HG02759 (cell line): ENCODE measurements at regions not wholly inside any gene's neighbourhood (a gene's known extent, or its start where the extent isn't known, plus 50 kb on each side); places are given as distances from the start of the nearest gene placed in this dataset.
"Not testable (repeated sequence)": the region's sequence is repeated elsewhere in the genome, so short reads cannot be mapped to it uniquely, and the experiment has no call there.

Source experiments
- ATAC-seq: cut with Tn5 transposase; IDR thresholded peaks from one replicate; pipeline ENCODE4 v1.9.1; 2021; ENCODE audit warnings: mild to moderate bottlenecking, moderate library complexity; ENCODE audit not compliant: unreplicated experiment

- ATAC-seq: no peak
Measured at GRCh38 chr5:135184646-135185045, 150.6 kb upstream of the PITX1 start.

GRCh38 chr5:135183464-135183863 is 149.4 kb upstream of the PITX1 start:
- ATAC-seq: no peak

GRCh38 chr5:135182675-135183074 is 148.6 kb upstream of the PITX1 start:
- ATAC-seq: no peak

- ATAC-seq: no peak
Measured at GRCh38 chr5:135181653-135182052, 147.6 kb upstream of the PITX1 start.

- ATAC-seq: no peak
Measured at GRCh38 chr5:135179308-135179980, 145.4 kb upstream of the PITX1 start.

- ATAC-seq: no peak
Measured at GRCh38 chr5:135178476-135179155, 144.6 kb upstream of the PITX1 start.

- no peak for ATAC-seq
Measured at GRCh38 chr5:135177591-135177990, 143.6 kb upstream of the PITX1 start.

- no peak for ATAC-seq
Measured at GRCh38 chr5:135176991-135177390, 143.0 kb upstream of the PITX1 start.

GRCh38 chr5:135174315-135175096 is 140.5 kb upstream of the PITX1 start:
- ATAC-seq: no peak

GRCh38 chr5:135173662-135174290 is 139.7 kb upstream of the PITX1 start:
- no peak for ATAC-seq

- ATAC-seq: no peak
Measured at GRCh38 chr5:135172718-135173117, 138.7 kb upstream of the PITX1 start.

- no peak for ATAC-seq
Measured at GRCh38 chr5:135171336-135171735, 137.3 kb upstream of the PITX1 start.

GRCh38 chr5:135170500-135170899 is 136.5 kb upstream of the PITX1 start:
- ATAC-seq: no peak

- no peak for ATAC-seq
Measured at GRCh38 chr5:135169753-135170152, 135.7 kb upstream of the PITX1 start.

- ATAC-seq: no peak
Measured at GRCh38 chr5:135167634-135168033, 133.6 kb upstream of the PITX1 start.

GRCh38 chr5:135164873-135165614 is 131.0 kb upstream of the PITX1 start:
- ATAC-seq: not testable (repeated sequence)

GRCh38 chr5:135163964-135164363 is 129.9 kb upstream of the PITX1 start:
- no peak for ATAC-seq

- no peak for ATAC-seq
Measured at GRCh38 chr5:135163391-135163790, 129.4 kb upstream of the PITX1 start.

GRCh38 chr5:135162661-135163265 is 128.7 kb upstream of the PITX1 start:
- ATAC-seq: no peak

- no peak for ATAC-seq
Measured at GRCh38 chr5:135161221-135161620, 127.2 kb upstream of the PITX1 start.
